Neuron (in vitro differentiated cells): ENCODE measurements at regions not wholly inside any gene's neighbourhood (a gene's known extent, or its start where the extent isn't known, plus 50 kb on each side); places are given as distances from the start of the nearest gene placed in this dataset.

Source experiments
- H2AFZ ChIP-seq: one replicate; pipeline ENCODE4 v1.6.1; 2013; ENCODE audit warnings: low read depth, mild to moderate bottlenecking, inconsistent platforms, low read length, moderate library complexity
- H3K27me3 ChIP-seq: one replicate; pipeline ENCODE4 v1.6.1; 2013; ENCODE audit warnings: low read length; ENCODE audit not compliant: insufficient read depth
- H3K36me3 ChIP-seq: one replicate; pipeline ENCODE4 v1.6.1; 2013; ENCODE audit warnings: low read length; ENCODE audit not compliant: insufficient read depth
- H3K4me1 ChIP-seq: one replicate; pipeline ENCODE4 v1.6.1; 2013; ENCODE audit warnings: low read length; ENCODE audit not compliant: insufficient read depth
- H3K4me3 ChIP-seq: 2 replicates; pipeline ENCODE4 v1.5.1; 2013; ENCODE audit warnings: mild to moderate bottlenecking, low read length, moderate library complexity
- H3K9me3 ChIP-seq: one replicate; pipeline ENCODE4 v1.6.1; 2013; ENCODE audit warnings: low read length

GRCh38 chr4:119897260-119897659 lies 169.4 kb downstream of the MAD2L1 start:
- Histone ChIP-seq H3K4me3 (no peak overlapping the region), H3K36me3 (no peaks in the 10 kb centered on the region), H3K9me3 (no peaks in the 10 kb centered on the region), H3K27me3 (no peaks in the 10 kb centered on the region), H2AFZ (no peak overlapping the region), H3K4me1 (no peaks in the 10 kb centered on the region)

- H3K36me3 ChIP-seq, result no peaks in the 10 kb centered on the region
- no peaks in the 10 kb centered on the region for H3K4me1 ChIP-seq
- no peaks in the 10 kb centered on the region for H3K27me3 ChIP-seq
- no peak overlapping the region for H2AFZ ChIP-seq
- H3K9me3 ChIP-seq, result no peaks in the 10 kb centered on the region
- no peak overlapping the region for H3K4me3 ChIP-seq
Observed at GRCh38 chr4:119894650-119895208, 171.9 kb downstream of the MAD2L1 start.

- H3K9me3 ChIP-seq, result no peaks in the 10 kb centered on the region
- no peak overlapping the region for H2AFZ ChIP-seq
- no peaks in the 10 kb centered on the region for H3K27me3 ChIP-seq
- H3K4me3 ChIP-seq, result no peak overlapping the region
- no peaks in the 10 kb centered on the region for H3K4me1 ChIP-seq
- H3K36me3 ChIP-seq, result no peaks in the 10 kb centered on the region
Observed at GRCh38 chr4:119873794-119874325, 192.8 kb downstream of the MAD2L1 start.

DNA sequence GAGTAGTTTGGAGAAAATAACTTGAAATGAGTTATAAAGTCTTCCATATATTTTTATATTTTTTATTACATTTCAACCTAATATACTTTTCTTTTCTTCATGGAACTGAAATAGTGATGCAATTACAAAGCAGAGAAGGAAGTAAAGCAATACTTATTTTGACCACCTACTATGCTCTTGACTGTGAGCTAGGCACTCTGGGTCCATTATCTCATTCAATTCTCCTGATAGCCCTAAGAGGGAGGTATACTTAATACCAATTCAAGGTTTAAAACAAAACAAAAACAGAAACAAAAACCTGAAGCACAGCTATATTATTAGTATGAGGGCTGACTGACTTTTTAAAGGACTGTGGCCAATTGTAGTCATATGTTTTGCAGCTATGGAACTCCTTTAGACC lies 193.5 kb downstream of the MAD2L1 start:
- H3K27me3 ChIP-seq, result no peaks in the 10 kb centered on the region
- no peaks in the 10 kb centered on the region for H3K4me1 ChIP-seq
- no peak overlapping the region for H2AFZ ChIP-seq
- H3K4me3 ChIP-seq, result no peak overlapping the region
- H3K36me3 ChIP-seq, result no peaks in the 10 kb centered on the region
- no peaks in the 10 kb centered on the region for H3K9me3 ChIP-seq

DNA sequence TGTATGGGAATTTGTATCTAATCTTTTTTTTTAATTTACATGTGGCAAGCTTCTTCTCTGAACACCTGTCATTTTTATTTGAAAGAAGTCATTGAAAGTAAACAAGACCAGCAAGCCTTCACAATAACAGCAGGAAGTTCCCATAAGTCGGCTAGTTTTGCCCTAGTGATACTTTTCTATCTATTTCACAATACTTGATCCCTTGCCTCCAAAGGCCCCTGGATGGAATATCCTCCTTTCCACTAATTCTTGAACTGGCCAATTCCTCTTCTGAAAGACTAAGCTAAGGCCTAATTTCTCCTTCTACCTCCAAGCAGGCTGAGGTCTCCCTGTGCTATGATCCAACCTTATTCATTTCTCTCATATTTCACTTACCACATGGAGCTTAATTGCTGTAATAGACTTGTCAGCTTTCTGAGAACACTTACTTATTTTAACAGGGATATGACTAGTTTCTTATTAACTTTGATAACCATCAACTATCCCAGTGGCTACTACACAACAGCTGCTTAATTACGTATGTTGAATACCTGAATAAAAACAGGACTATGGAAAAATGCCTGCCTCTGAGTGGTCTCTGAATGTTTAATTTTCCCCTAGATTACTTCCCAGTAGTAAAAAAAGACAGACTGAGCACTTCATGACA lies 194.2 kb downstream of the MAD2L1 start:
- no peak overlapping the region for H3K4me3 ChIP-seq
- no peaks in the 10 kb centered on the region for H3K9me3 ChIP-seq
- no peaks in the 10 kb centered on the region for H3K4me1 ChIP-seq
- H3K27me3 ChIP-seq, result no peaks in the 10 kb centered on the region
- H3K36me3 ChIP-seq, result no peaks in the 10 kb centered on the region
- no peak overlapping the region for H2AFZ ChIP-seq

GRCh38 chr4:119870856-119871255 lies 195.8 kb downstream of the MAD2L1 start:
- Histone ChIP-seq H3K4me1 (no peaks in the 10 kb centered on the region), H3K36me3 (no peaks in the 10 kb centered on the region), H3K4me3 (no peak overlapping the region), H3K9me3 (no peaks in the 10 kb centered on the region), H3K27me3 (no peaks in the 10 kb centered on the region), H2AFZ (no peak overlapping the region)

- Histone ChIP-seq H3K4me3 (no peak overlapping the region), H3K4me1 (no peaks in the 10 kb centered on the region), H3K27me3 (no peaks in the 10 kb centered on the region), H2AFZ (no peak overlapping the region), H3K36me3 (no peaks in the 10 kb centered on the region), H3K9me3 (no peaks in the 10 kb centered on the region)
Observed at GRCh38 chr4:119865789-119866188, 200.9 kb downstream of the MAD2L1 start.

GRCh38 chr4:119865389-119865788 lies 201.3 kb downstream of the MAD2L1 start:
- no peak overlapping the region for H3K4me3 ChIP-seq
- no peaks in the 10 kb centered on the region for H3K36me3 ChIP-seq
- no peaks in the 10 kb centered on the region for H3K27me3 ChIP-seq
- no peak overlapping the region for H2AFZ ChIP-seq
- no peaks in the 10 kb centered on the region for H3K9me3 ChIP-seq
- H3K4me1 ChIP-seq, result no peaks in the 10 kb centered on the region

GRCh38 chr4:119861731-119862130 lies 204.9 kb downstream of the MAD2L1 start:
- H3K36me3 ChIP-seq, result no peaks in the 10 kb centered on the region
- no peaks in the 10 kb centered on the region for H3K4me1 ChIP-seq
- no peaks in the 10 kb centered on the region for H3K27me3 ChIP-seq
- H3K9me3 ChIP-seq, result no peaks in the 10 kb centered on the region
- no peak overlapping the region for H3K4me3 ChIP-seq
- no peak overlapping the region for H2AFZ ChIP-seq

DNA sequence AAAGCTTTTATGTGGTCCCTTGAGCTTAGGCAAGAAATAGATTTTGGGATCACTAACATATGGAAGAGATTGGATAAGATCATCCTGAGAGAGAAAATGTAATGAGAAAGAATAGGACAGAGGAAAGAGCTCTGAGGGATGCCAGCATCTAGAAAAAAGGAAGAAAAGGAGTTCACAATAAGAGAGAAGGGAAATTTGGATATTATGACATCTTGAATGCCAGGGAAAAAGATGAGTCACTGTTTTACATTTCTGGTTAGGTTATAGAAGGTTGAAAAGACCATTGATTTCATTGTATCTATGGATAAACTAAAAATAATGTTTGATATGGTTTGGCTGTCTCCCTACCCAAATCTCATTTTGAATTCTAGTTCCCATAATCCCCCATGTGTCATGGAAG lies 208.5 kb downstream of the MAD2L1 start:
- Histone ChIP-seq H3K36me3 (no peaks in the 10 kb centered on the region), H3K4me1 (no peaks in the 10 kb centered on the region), H3K27me3 (no peaks in the 10 kb centered on the region), H2AFZ (no peak overlapping the region), H3K4me3 (no peak overlapping the region), H3K9me3 (no peaks in the 10 kb centered on the region)

- H3K36me3 ChIP-seq, result no peaks in the 10 kb centered on the region
- no peak overlapping the region for H3K4me3 ChIP-seq
- no peak overlapping the region for H2AFZ ChIP-seq
- H3K9me3 ChIP-seq, result no peaks in the 10 kb centered on the region
- H3K27me3 ChIP-seq, result no peaks in the 10 kb centered on the region
- no peaks in the 10 kb centered on the region for H3K4me1 ChIP-seq
Observed at GRCh38 chr4:119854364-119854763, 212.3 kb downstream of the MAD2L1 start.

DNA sequence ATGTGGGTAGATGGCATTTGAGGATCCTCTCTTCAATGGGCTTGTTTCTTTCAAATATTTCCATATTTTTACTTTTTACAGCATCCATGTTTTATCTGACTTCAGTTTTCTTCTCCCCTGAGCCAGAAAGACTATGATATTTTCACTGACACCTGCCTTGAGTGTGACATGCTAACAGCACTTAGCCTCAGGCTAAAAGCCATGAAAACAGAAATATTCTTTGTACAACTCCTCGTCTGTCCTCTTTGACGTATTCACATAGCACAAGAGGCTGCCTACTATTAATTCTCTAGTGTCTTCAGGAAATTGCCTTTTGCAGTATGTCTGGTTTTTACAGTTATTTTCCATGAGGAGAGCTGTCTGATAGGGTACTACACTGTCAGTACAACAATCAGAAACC lies 215.0 kb downstream of the MAD2L1 start:
- Histone ChIP-seq H3K4me1 (no peaks in the 10 kb centered on the region), H2AFZ (no peak overlapping the region), H3K27me3 (no peaks in the 10 kb centered on the region), H3K9me3 (no peaks in the 10 kb centered on the region), H3K4me3 (no peak overlapping the region), H3K36me3 (no peaks in the 10 kb centered on the region)

DNA sequence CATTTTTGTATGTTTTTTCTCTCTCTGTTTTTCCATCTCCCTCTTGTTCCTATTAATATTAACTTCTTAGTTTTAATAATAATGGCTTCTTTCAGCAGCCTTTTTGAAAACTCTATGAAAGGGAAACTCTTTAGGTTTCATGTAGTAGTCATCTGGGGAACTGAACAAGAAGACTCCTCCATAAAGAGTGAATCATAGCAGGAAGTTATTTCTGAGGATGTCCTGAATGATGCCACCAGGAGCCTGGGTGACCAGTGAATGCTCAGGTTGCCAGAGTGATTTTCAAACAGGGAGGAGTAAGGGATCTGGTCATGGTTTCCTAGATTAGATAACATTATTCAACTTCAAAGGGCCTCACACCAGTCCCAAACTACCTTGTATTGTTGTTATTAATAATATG lies 212.8 kb upstream of the PDE5A start:
- H3K36me3 ChIP-seq, result no peaks in the 10 kb centered on the region
- H2AFZ ChIP-seq, result no peak overlapping the region
- H3K4me3 ChIP-seq, result no peak overlapping the region
- H3K27me3 ChIP-seq, result no peaks in the 10 kb centered on the region
- no peaks in the 10 kb centered on the region for H3K9me3 ChIP-seq
- no peaks in the 10 kb centered on the region for H3K4me1 ChIP-seq

DNA sequence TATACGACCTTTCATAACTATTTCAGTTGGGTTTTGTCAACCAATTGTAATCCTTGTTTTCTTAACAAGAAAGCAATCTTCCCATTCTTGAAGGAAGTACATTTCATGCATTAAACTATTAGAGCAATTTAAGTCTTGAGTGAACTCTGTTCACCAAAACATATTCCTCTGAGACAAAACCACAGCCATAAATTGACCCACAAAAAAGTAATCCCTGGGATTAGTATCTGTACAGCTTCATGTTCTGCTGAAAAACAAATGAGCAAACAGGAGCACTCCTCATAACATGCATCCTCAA lies 207.0 kb upstream of the PDE5A start:
- Histone ChIP-seq H3K4me3 (no peak overlapping the region), H3K4me1 (no peaks in the 10 kb centered on the region), H3K9me3 (no peaks in the 10 kb centered on the region)

More for the DNA sequence above, 207.0 kb upstream of the PDE5A start:
- Histone ChIP-seq H3K27me3 (no peaks in the 10 kb centered on the region), H2AFZ (no peak overlapping the region), H3K36me3 (no peaks in the 10 kb centered on the region)
